ENCODE measurements at regions not wholly inside any gene's neighbourhood (a gene's known extent, or its start where the extent isn't known, plus 50 kb on each side); places are given as distances from the start of the nearest gene placed in this dataset.
"Not testable (repeated sequence)": the region's sequence is repeated elsewhere in the genome, so short reads cannot be mapped to it uniquely, and the experiment has no call there.

- Histone ChIP-seq H4K8ac (ENCODE audit: low read depth, low read length) (no peak overlapping the region), H2BK120ac (ENCODE audit: low read depth, low read length) (no peak overlapping the region), H3K14ac (ENCODE audit: low read length) (no peak overlapping the region), H2BK15ac (ENCODE audit: low read length) (no peak overlapping the region), H3K9me3 (replicated peaks in 1 of 2; ENCODE audit: control insufficient read depth in 2 of 2, insufficient read depth in 1 of 2, low read depth in 1 of 2, low read length in 2 of 2) (no peaks in the 10 kb centered on the region), H3K36me3 (replicated peaks in 1 of 2; ENCODE audit: control insufficient read depth in 2 of 2, insufficient read depth in 2 of 2, low read length in 2 of 2) (no peaks in the 10 kb centered on the region), H3K4ac (ENCODE audit: low read length) (no peak overlapping the region), H3K18ac (ENCODE audit: low read length) (no peak overlapping the region), H2AK5ac (ENCODE audit: low read depth, low read length) (no peak overlapping the region), H3K23ac (ENCODE audit: low read depth, low read length, poor library complexity) (no peak overlapping the region), H3K27ac (replicated peaks; ENCODE audit: low read length) (no peak overlapping the region), H3K9ac (ENCODE audit: low read depth, low read length, poor library complexity) (no peak overlapping the region), H3K79me1 (ENCODE audit: low read depth, low read length) (no peaks in the 10 kb centered on the region), H2BK12ac (ENCODE audit: low read length) (no peak overlapping the region), H4K91ac (ENCODE audit: low read depth, low read length, poor library complexity) (no peak overlapping the region), H3K4me1 (ENCODE audit: control insufficient read depth in 2 of 2, insufficient read depth in 1 of 2, low read depth in 1 of 2, low read length in 2 of 2) (no peaks in the 10 kb centered on the region), H2BK5ac (ENCODE audit: low read length) (no peak overlapping the region), H3K27me3 (ENCODE audit: control insufficient read depth in 3 of 3, insufficient read depth in 3 of 3, low read depth in 1 of 3, low read length in 3 of 3) (no peaks in the 10 kb centered on the region), H2AFZ (ENCODE audit: low read length) (no peak overlapping the region), H3K4me2 (ENCODE audit: insufficient read depth, low read length, poor library complexity, severe bottlenecking) (no peak overlapping the region), H3K4me3 (ENCODE audit: low read length in 2 of 2) (no peak overlapping the region)
- WGBS, 2 donors (ENCODE audit: extremely low coverage in 2 of 2, insufficient read length in 2 of 2, insufficient replicate concordance in 1 of 2): no CpG with 5 or more reads among the region's 3 CpGs
- DNase-seq (ENCODE audit: low spot score): no peak
Measured at GRCh38 chr10:8674230-8674629, 619.7 kb downstream of the GATA3 start.

GRCh38 chr10:8677642-8678041 is 623.2 kb downstream of the GATA3 start:
- Histone ChIP-seq H2BK15ac (ENCODE audit: low read length) (no peak overlapping the region), H3K36me3 (replicated peaks in 1 of 2; ENCODE audit: control insufficient read depth in 2 of 2, insufficient read depth in 2 of 2, low read length in 2 of 2) (no peaks in the 10 kb centered on the region), H3K9me3 (replicated peaks in 1 of 2; ENCODE audit: control insufficient read depth in 2 of 2, insufficient read depth in 1 of 2, low read depth in 1 of 2, low read length in 2 of 2) (no peaks in the 10 kb centered on the region), H4K91ac (ENCODE audit: low read depth, low read length, poor library complexity) (no peak overlapping the region), H3K27me3 (ENCODE audit: control insufficient read depth in 3 of 3, insufficient read depth in 3 of 3, low read depth in 1 of 3, low read length in 3 of 3) (no peaks in the 10 kb centered on the region), H4K8ac (ENCODE audit: low read depth, low read length) (no peak overlapping the region), H3K9ac (ENCODE audit: low read depth, low read length, poor library complexity) (no peak overlapping the region), H3K14ac (ENCODE audit: low read length) (no peak overlapping the region), H3K4ac (ENCODE audit: low read length) (no peak overlapping the region), H3K79me1 (ENCODE audit: low read depth, low read length) (no peaks in the 10 kb centered on the region), H3K4me3 (ENCODE audit: low read length in 2 of 2) (no peak overlapping the region), H3K23ac (ENCODE audit: low read depth, low read length, poor library complexity) (no peak overlapping the region), H3K18ac (ENCODE audit: low read length) (no peak overlapping the region), H2BK12ac (ENCODE audit: low read length) (no peak overlapping the region), H2AK5ac (ENCODE audit: low read depth, low read length) (no peak overlapping the region), H2BK120ac (ENCODE audit: low read depth, low read length) (no peak overlapping the region), H3K27ac (replicated peaks; ENCODE audit: low read length) (no peak overlapping the region), H2BK5ac (ENCODE audit: low read length) (no peak overlapping the region), H3K4me1 (ENCODE audit: control insufficient read depth in 2 of 2, insufficient read depth in 1 of 2, low read depth in 1 of 2, low read length in 2 of 2) (no peaks in the 10 kb centered on the region), H2AFZ (ENCODE audit: low read length) (no peak overlapping the region), H3K4me2 (ENCODE audit: insufficient read depth, low read length, poor library complexity, severe bottlenecking) (no peak overlapping the region)
- DNase-seq (ENCODE audit: low spot score): no peak
- WGBS, 2 donors (ENCODE audit: extremely low coverage in 2 of 2, insufficient read length in 2 of 2, insufficient replicate concordance in 1 of 2): no CpG with 5 or more reads among the region's 6 CpGs

GRCh38 chr10:8684916-8685315 is 630.4 kb downstream of the GATA3 start:
- not testable (repeated sequence) for H3K14ac ChIP-seq (ENCODE audit: low read length); H2AK5ac ChIP-seq (ENCODE audit: low read depth, low read length); H3K27ac ChIP-seq (replicated peaks; ENCODE audit: low read length); H4K8ac ChIP-seq (ENCODE audit: low read depth, low read length); H3K4ac ChIP-seq (ENCODE audit: low read length); H3K23ac ChIP-seq (ENCODE audit: low read depth, low read length, poor library complexity); H3K36me3 ChIP-seq (replicated peaks in 1 of 2; ENCODE audit: control insufficient read depth in 2 of 2, insufficient read depth in 2 of 2, low read length in 2 of 2); H3K4me3 ChIP-seq (ENCODE audit: low read length in 2 of 2); H3K4me1 ChIP-seq (ENCODE audit: control insufficient read depth in 2 of 2, insufficient read depth in 1 of 2, low read depth in 1 of 2, low read length in 2 of 2); H3K4me2 ChIP-seq (ENCODE audit: insufficient read depth, low read length, poor library complexity, severe bottlenecking); H3K9me3 ChIP-seq (replicated peaks in 1 of 2; ENCODE audit: control insufficient read depth in 2 of 2, insufficient read depth in 1 of 2, low read depth in 1 of 2, low read length in 2 of 2); H3K27me3 ChIP-seq (ENCODE audit: control insufficient read depth in 3 of 3, insufficient read depth in 3 of 3, low read depth in 1 of 3, low read length in 3 of 3); H2BK15ac ChIP-seq (ENCODE audit: low read length); H3K9ac ChIP-seq (ENCODE audit: low read depth, low read length, poor library complexity); H2AFZ ChIP-seq (ENCODE audit: low read length); H2BK5ac ChIP-seq (ENCODE audit: low read length); H3K18ac ChIP-seq (ENCODE audit: low read length); DNase-seq (ENCODE audit: low spot score); H4K91ac ChIP-seq (ENCODE audit: low read depth, low read length, poor library complexity); H3K79me1 ChIP-seq (ENCODE audit: low read depth, low read length); H2BK120ac ChIP-seq (ENCODE audit: low read depth, low read length); H2BK12ac ChIP-seq (ENCODE audit: low read length)
- WGBS, 2 donors (ENCODE audit: extremely low coverage in 2 of 2, insufficient read length in 2 of 2, insufficient replicate concordance in 1 of 2): no CpG with 5 or more reads among the region's 3 CpGs

- WGBS, 2 donors (ENCODE audit: extremely low coverage in 2 of 2, insufficient read length in 2 of 2, insufficient replicate concordance in 1 of 2): no CpG with 5 or more reads among the region's 4 CpGs
- Histone ChIP-seq H4K8ac (ENCODE audit: low read depth, low read length) (no peak overlapping the region), H3K4me3 (ENCODE audit: low read length in 2 of 2) (no peak overlapping the region), H3K9ac (ENCODE audit: low read depth, low read length, poor library complexity) (no peak overlapping the region), H2BK120ac (ENCODE audit: low read depth, low read length) (no peak overlapping the region), H3K36me3 (replicated peaks in 1 of 2; ENCODE audit: control insufficient read depth in 2 of 2, insufficient read depth in 2 of 2, low read length in 2 of 2) (no peaks in the 10 kb centered on the region), H3K27ac (replicated peaks; ENCODE audit: low read length) (no peak overlapping the region), H3K4ac (ENCODE audit: low read length) (no peak overlapping the region), H3K9me3 (replicated peaks in 1 of 2; ENCODE audit: control insufficient read depth in 2 of 2, insufficient read depth in 1 of 2, low read depth in 1 of 2, low read length in 2 of 2) (no peaks in the 10 kb centered on the region), H2BK12ac (ENCODE audit: low read length) (no peak overlapping the region), H3K4me1 (ENCODE audit: control insufficient read depth in 2 of 2, insufficient read depth in 1 of 2, low read depth in 1 of 2, low read length in 2 of 2) (no peaks in the 10 kb centered on the region), H3K4me2 (ENCODE audit: insufficient read depth, low read length, poor library complexity, severe bottlenecking) (no peak overlapping the region), H3K23ac (ENCODE audit: low read depth, low read length, poor library complexity) (no peak overlapping the region), H2BK5ac (ENCODE audit: low read length) (no peak overlapping the region), H2AK5ac (ENCODE audit: low read depth, low read length) (no peak overlapping the region), H4K91ac (ENCODE audit: low read depth, low read length, poor library complexity) (no peak overlapping the region), H3K27me3 (ENCODE audit: control insufficient read depth in 3 of 3, insufficient read depth in 3 of 3, low read depth in 1 of 3, low read length in 3 of 3) (no peaks in the 10 kb centered on the region), H3K18ac (ENCODE audit: low read length) (no peak overlapping the region), H2BK15ac (ENCODE audit: low read length) (no peak overlapping the region), H3K14ac (ENCODE audit: low read length) (no peak overlapping the region), H2AFZ (ENCODE audit: low read length) (no peak overlapping the region), H3K79me1 (ENCODE audit: low read depth, low read length) (no peaks in the 10 kb centered on the region)
- DNase-seq (ENCODE audit: low spot score): no peak
Measured at GRCh38 chr10:8688881-8689280, 634.4 kb downstream of the GATA3 start.

Measured in neuronal stem cell (in vitro differentiated cells).